ENCODE measurements at regions not wholly inside any gene's neighbourhood (a gene's known extent, or its start where the extent isn't known, plus 50 kb on each side); places are given as distances from the start of the nearest gene placed in this dataset.
A peak's percentile ranks its signal among the peaks of the same experiment; 100 is the strongest.
"Not testable (repeated sequence)": the region's sequence is repeated elsewhere in the genome, so short reads cannot be mapped to it uniquely, and the experiment has no call there.

DNA sequence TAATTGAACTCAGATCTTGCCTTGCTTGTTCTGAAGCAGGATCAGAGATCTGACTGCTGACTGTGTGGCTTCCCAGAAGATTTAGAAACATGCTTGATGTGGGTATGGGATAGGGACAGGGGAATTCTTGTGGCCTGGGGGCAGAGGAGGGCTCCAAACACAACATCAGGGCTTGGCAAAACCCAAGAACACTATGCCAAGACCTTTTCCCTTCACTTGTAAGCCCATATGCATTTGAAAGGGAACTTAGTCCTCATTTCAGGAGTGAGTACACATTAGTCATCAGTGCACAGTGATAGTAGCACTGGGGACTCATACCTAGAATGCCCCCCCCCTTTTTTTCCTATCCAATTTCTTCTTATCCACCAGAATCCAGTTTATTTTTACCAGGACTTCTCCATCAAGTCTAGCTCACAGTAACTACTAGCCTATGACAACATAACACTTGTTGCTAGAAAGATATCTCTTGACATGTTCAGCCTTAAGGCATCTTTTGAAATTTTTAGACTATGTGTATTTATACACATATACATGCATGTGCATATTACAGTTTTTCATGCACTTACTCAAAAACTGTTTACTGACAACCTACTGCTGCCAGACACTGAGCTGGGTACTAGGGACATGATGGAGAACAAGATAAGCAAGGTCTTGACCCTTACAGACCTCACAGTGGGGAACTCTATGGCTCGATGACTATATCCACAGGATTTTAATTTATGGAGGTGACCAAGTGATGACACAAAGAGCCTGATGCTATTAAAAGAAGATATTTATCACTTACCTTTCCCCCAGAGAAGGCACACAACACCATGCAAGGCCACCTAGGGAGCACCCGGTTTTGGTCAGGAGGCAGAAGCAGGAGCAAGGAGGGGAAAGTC lies 158.3 kb upstream of the MAP3K1 start:
- no peak for DNase-seq

DNA sequence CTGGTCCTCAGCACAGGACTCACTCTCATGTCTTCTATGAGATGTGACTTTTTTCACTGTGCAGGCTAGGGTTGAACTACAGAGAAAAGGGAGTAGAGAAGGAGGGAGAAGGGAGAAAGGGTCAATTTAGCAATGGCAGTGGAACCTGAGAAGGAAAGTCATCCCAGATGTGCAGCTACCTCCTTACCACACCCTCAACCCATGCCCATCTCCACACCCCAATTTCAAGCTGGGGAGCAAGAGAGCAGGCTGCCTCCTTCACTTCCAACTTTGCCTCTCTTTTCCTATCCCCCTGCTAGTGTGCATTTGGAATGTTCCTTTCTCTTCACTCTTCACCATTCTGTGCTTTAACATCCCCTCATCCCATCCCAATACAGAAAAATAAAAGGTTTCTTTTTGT lies 163.5 kb upstream of the MAP3K1 start:
- no peak for DNase-seq

DNA sequence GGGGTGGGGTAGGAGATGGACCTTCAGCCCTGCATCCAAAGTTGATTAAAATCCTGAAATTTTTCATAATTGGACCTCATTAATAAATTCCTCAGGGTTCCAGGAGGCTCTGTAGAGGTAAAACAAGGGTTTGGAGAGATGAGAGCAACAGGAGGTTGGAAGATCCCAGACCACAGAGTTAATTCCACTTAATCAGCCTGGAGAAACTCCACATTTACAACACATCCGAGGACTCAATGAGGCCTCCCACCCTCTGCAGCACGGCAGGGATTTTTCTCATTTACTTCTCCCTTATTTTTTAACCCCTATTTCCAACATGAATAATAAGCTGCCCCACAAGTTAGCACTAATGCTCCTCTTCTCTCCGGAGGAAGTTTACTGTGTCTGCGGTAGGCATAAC lies 165.0 kb upstream of the MAP3K1 start:
- no peak for DNase-seq

DNA sequence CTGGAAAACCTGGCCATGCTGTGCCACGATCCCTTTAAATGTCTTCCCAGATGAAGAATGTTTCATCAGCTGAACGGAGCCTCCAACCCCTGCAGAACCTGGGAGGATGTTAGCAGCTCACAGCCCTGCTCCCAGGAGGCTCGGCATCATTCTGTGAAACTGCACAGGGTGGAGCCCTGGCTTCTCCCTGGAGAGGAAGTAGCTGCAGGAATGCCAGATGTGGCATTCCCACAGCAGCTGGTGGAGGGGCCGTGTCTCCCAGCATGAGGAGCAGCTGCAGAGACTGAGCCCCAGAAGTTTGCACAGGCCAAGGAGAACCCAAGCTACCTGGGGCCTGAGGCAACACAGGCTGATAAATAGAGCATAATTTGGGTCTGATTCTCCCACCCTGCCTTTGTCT lies 165.8 kb upstream of the MAP3K1 start:
- DNase-seq, result no peak

DNA sequence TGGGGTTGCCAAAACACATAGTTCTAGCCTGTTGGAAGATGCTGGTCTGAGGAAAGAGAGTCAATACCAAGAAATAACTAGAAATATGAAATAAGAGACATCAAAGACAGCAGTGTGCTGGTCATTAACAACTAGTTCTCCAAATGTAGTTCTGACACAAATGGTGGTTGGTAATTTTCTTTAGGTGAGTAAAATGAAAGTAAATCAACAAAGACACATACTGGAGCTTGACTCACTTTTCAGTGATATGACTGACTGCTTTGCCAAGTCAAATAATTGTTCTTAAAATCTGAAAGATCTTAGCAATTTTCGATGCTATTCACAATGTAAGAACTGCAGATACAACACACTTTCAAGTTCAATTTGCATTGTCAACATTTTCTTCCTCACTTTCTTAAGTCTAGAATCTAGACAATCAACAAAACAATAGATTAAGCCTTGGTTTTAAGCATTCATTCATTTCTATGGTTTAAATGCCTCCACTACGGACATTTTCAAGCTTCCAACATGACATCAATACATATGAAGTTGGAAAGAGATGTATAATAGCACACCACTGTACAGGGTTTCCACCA lies 166.8 kb upstream of the MAP3K1 start:
- no peak for DNase-seq

DNA sequence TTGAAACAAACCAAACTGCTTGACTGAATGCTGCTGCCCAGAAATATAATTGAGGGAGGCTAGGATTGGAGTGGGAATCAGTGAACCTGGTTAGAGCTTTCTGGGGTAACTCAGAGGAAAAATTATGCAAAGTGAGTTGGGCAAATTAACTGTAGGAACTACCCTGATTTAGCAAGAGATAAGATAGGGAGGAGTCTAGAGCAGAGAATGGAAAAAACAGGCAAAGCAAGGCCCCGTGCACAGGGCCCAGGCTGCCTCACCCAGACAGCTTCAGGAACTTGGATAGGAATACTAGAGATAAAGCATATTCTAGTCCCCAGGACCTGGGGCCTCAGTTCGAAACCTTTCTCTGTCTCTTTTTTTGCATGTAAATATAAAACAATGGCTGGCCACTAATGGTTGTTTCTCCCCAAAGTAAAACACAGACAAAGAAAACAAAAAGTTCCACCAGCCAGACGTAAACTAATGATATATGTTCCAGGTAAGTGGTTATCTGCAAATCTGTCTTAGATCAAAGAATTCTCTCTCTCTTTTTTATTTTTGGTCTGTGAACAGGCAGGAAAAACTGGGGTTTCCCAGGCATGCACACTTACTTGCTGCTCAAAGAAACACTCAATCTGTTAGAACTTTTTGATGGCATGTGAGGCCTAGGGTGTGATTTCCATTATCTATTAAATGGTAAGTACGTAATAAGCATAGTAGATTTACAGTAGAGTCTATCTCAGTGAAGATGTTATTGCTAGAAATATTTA lies 168.1 kb upstream of the MAP3K1 start:
- DNase-seq, result no peak

DNA sequence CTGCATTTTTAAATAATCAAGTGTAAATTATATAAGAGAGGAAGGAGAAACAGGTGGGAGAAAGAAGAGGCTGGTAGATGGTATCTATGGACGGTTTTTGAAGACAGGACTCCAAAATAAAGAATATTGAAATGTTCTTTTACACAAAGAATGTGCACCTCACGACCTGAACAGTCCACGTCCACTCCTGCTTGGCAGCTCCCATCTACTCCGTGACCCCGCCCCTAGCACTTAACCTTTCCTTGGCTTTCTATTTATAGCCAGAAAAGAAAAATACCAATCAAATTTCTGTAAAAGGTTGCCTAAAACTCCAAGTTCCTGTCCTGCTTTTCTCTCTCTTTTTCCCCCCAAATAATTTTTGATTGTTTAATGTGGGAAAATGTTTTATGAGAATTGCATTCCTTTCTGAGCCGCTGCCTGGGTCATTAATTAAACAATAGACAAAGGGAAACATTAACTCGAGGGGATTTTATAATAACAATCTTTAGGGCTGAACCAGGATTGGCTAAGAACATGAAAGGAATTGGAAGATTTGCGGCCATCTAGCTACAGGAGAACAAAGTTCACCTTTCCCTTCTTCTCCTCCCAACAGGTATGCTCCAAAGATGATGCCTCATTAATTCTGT lies 173.6 kb upstream of the MAP3K1 start:
- no peak for DNase-seq

DNA sequence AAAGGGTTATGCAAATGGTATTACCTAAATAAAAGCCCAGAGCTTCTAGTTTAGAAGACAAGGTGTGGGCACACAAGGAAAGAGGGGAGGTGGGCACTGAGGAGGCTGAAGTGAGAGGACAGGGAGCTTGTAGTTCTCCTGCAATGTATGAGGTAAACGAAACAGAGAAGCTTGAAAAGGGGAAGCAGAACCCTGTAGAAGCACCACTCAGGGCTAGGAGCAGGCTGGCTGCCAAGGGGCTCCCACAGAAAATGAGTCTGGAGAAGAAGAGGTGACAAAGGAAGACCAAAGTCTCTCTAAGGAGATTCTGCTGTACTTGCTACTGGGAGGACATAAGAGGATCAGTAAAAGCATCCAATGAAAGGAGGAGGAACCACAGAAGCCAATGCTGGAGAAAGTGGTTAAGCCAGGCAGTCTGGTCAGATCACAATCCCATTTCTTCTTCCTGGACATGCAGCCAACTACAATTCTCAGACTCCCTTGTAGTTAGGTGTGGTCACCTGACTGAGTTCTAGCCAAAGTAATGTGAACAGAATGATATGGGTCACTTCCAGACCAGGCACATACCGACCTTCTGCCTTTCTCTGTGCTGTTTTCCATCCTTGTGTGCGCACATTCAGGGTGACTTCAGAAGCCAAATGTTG lies 174.5 kb upstream of the MAP3K1 start:
- no peak for DNase-seq

DNA sequence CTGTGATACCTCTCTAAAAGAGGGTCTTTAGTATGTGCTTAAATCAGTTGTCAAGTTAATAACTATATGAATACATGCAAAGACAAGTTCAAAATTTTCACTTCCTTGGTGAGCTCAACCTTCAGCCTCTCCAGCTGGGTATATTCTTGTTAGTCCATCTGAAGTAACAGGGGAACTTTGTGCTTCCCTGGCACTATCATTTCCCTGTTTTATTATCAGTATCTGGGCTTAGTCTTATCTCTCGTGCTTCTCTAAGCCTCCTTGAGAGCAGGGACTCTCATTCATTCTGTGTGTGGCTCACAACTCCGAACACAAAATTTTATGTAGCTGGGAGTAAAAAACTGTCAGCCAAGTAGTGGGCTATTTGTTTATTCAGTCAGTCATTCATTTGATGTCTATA lies 175.9 kb upstream of the MAP3K1 start:
- DNase-seq, result no peak

DNA sequence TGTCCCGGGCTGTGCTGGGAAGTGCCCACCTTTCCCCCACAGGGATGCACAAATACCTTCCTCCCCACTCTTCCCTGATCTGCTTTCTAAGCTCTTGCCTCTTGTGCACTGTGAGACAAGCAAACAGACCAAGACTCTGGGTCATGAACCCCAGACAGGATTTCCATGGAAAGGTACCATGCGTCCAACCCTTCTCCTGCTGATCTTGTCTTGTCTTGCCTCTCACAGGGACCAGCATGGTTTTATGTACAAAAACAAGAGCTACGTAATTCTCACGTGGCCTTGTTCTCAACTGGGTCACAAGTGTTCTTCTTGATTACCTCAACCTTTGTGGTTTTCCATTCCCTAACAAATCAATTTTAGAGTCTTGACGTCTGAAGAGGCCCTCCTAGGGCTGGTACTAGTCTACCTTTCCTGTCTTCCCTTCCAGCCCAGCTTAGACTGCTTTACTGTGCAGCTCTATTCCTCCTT lies 176.5 kb upstream of the MAP3K1 start:
- no peak for DNase-seq

DNA sequence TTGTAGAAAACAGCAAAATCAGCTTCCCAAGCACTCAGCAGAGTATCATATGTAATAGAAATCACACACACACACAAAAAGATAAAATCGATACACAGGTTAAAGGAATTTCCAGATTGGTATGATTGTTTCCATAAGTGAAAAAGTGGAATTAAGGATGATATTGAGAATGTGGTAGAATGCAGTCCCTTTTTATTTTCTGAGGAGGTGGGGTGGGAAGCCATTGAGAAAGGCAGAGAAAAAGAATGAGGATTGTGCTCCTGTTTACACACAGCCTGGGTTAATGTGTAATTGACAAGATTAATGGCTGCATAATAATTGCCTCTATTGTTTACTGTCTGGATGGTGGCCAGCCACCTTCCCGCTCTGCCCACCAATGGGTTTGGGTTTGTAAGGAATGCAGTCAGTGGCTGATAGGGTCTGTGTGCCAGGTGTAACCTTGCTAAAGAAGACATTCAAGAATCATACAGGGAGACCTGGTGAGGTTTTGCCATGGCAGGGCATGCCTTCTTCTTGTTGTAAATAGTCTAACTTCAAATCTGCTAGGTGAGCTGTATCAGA lies 177.2 kb upstream of the MAP3K1 start:
- DNase-seq, result peak; percentile 11 to 30

DNA sequence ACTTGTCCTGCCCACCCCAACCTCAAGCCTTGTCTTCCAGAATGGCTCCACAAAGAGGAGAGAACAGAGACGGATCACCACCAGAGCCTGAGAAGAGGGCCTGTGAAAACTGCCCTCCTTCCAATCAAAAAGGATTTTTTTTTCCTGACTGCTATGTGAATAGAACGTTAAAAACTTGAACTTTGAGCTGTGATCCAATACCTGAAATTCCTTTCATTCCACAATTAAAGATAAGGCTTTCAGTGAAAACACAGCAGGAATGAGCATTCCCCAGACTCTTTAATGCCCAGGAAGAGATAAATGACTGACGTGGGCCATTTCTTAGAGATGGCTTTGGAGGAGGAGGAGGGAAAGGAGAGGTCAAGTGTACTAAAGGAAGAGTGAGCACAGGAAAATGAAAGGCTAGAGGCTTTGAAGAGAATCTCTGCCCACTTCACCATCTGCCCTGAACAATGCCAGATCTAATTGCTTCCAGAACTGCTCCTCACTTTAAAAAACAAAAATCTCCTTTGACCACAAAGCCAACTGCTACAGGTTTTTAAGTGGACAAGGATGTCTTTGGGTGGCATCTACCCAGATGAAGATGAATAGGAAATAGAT lies 177.9 kb upstream of the MAP3K1 start:
- DNase-seq, result no peak

DNA sequence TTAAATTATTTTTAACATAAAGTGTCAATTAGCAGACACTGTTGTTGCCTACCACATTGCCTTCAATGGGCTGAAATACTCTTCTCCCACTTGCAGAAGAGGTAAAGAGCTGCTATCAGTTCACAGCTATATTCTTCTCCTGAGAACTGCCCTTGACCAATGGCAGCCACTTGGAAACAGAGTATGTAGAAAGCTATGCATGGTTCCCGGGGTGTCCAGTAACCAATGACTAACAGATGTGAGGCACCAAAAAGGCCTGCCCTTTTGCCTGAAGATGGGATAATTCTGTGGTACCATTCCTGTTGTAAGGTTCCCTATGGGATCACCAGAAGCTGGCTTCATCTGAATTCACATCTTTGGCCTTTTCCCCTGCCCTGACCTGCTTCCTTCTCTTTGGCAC lies 181.4 kb upstream of the MAP3K1 start:
- no peak for DNase-seq

DNA sequence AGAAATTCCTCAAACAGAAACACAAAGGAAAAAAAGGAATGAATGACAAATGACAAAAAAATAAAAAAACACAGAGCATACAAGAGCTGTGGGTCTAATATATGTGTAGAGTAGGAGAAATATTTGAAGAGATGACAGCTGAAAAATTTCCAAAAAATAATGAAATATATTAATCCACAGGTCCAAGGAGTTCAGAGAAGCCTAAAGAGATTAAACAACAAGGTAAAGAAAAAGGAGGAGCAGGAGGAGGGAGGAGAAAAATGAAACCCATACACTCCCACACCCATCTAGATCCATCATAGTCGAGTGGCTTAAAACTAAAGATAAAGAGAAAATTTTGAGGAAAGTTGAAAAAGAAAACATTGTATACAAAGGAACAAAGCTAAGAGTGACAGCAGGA lies 182.4 kb upstream of the MAP3K1 start:
- no peak for DNase-seq

DNA sequence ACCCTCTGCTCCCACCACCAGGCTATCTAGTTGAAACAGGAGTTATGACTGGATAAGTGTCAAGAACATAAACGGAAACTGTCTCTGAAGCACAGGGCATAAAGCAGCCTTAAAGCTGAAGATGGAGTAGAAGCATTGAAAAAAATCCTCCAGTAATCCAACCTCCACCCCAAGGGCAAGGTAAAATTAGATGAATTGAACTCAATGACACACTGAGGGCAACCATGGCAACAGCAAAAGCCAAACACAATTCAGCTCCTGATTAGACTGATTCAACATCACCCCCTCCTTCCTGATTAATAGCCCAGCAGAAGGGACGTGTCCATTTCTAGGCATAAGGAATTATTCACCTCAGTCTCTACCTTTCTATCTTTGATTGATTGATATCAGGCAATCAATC lies 183.2 kb upstream of the MAP3K1 start:
- DNase-seq, result no peak

DNA sequence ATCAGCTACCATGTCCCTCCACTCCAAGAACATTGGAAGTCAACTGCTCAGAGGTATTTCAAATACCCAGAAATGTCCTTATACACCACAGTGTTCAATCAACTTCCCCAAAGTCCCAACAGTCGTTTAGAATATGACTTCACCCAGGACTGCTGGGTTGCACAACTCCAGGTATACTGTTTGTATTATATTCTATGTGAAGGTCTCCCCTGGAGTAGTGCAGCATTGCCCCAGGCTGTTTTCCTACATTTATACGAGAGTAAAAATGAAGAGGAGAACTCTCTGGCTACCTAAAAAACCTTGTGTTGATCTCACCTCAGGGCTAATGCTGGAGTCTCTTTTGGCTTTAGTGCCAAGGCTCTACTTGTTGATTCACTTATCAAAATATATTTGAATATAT lies 183.6 kb upstream of the MAP3K1 start:
- no peak for DNase-seq

DNA sequence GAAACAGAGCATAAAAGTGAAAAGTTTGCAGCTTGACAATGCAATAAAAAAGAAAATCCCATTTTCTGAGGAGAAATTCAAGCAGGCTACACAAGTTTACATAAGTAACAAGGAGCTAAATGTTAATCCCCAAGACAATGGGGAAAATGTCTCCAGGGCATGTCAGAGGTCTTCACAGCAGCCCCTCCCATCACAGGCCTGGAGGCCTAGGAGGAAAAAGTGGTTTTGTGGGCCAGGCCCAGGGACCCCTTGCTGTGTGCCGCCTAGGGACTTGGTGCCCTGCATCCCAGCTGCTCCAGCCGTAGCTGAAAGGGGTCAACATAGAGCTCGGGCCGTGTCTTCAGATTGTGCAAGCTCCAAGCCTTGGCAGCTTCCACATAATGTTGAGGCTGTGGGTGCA lies 186.7 kb upstream of the MAP3K1 start:
- DNase-seq, result not testable (repeated sequence)

DNA sequence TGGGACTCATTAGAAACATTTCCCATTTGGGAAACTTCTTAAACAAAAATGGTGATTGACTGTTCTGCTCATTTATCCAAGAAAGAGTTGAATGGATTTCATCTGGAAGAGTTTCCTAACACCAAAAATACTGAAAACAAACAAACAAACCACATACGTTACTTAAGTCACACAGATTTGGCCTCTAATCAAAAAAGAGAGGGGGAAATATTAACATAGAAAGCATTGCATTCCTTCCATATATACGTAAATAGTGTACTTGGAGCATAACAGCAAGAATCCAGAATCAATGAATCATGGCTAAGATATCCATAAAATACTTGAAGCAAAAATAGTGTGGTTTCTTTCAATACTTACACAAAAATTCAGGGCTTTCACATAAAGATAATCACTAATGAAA lies 189.8 kb upstream of the MAP3K1 start:
- no peak for DNase-seq

DNA sequence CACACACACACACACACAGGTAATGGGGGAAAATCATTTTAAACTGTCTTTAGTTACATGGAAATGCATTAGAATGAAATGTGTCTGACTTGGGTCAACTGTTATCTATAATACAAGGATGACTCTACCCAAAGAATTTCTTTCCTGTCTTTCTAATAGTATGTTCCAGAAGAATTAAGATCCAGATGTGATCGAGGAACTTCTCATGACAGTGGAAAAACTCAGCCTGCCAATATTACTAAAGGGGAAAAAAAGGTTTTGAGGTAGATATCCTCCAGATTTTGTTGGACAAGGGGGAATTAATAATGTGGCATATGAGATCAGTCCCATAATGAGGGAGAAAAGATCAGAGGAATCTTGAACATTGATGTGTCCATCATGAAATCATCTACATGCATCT lies 190.6 kb upstream of the MAP3K1 start:
- no peak for DNase-seq

DNA sequence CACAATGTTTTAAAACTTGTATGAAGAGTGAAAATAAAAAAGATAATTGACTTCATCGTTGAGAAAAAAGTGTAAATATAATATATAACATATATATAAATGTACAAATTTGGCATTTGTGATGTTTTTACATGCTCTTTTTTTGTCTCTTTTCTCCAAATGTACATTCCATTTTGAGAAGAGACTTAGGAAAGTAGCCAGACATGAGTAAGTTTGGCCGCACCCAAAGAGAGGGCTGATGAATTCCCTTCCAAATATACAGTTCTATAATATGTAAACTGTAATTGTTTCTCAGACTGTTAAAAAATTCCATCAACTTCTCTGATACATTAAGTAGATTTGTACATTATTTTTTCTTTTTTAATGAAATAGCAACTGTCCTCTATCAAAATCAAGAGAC lies 193.2 kb upstream of the MAP3K1 start:
- DNase-seq, result no peak

DNA sequence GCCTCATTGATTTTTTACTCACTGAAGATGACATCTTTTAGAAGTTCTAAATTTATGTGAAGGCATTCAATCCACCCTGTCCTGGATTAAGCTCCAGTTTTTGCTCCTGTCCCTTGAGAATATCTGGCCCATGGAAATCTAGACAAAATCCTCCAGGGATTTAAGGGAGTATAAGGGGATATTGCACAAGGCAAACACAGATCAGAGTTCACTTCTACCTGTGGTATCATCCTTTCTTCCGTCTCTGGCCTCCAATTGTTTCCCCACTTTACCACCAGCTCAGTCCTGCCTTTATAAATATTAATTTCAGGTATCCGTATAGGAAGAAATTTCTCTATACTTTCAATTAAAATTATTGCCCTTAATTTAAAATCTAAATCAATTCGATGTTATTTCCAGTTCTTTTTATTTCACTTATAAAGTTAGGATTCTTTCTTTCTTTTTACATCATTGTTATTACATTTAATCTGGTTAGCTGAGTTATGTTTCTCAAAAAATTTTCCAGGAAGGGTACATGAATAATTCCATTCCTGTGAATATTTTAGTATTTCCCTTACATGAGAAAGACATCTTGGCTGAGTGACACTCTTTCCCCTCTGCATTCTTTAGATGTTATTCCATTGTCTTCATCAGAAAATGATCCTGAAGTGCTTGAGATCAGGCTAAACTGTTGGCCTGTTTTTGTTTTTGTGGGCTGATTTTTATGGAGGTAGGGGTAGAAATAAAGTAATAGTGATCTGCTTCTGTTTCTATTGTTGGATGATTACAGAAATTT lies 194.3 kb upstream of the MAP3K1 start:
- DNase-seq, result no peak

Data from SHP77 (cell line).